ENCODE measurements at regions not wholly inside any gene's neighbourhood (a gene's known extent, or its start where the extent isn't known, plus 50 kb on each side); places are given as distances from the start of the nearest gene placed in this dataset.

- Histone ChIP-seq H3K36me3 (no peaks in the 10 kb centered on the region), H3K4me3 (replicated peaks in 1 of 3) (no peak overlapping the region), H3K27ac (no peak overlapping the region), H3K4me1 (no peaks in the 10 kb centered on the region), H3K9me3 (no peaks in the 10 kb centered on the region), H3K27me3 (no peaks in the 10 kb centered on the region)
- TF ChIP-seq POLR2A (IDR thresholded peaks at IDR 0.05) (no peak), CTCF (IDR thresholded peaks at IDR 0.05) (no peak)
- 67 to 70% methylated on average over 1 of the region's 1 CpG for WGBS, 2 donors
- intact Hi-C loops (cut with DNase I) = no loop called here
- no peak for DNase-seq
Measured at GRCh38 chr4:137394018-137394417, 138.3 kb downstream of the PCDH18 start.

GRCh38 chr4:137393044-137393443 lies 139.2 kb downstream of the PCDH18 start:
- Histone ChIP-seq H3K27me3 (no peaks in the 10 kb centered on the region), H3K4me1 (no peaks in the 10 kb centered on the region), H3K36me3 (no peaks in the 10 kb centered on the region), H3K9me3 (no peaks in the 10 kb centered on the region), H3K4me3 (replicated peaks in 1 of 3) (no peak overlapping the region), H3K27ac (no peak overlapping the region)
- intact Hi-C loops (cut with DNase I) = no loop called here
- DNase-seq = no peak
- TF ChIP-seq CTCF (IDR thresholded peaks at IDR 0.05) = no peak
- no peak for TF ChIP-seq POLR2A (IDR thresholded peaks at IDR 0.05)
- WGBS, 2 donors = 74 to 78% methylated on average over 2 of the region's 2 CpGs

- no peaks in the 10 kb centered on the region for H3K4me1 ChIP-seq
- H3K27me3 ChIP-seq = no peaks in the 10 kb centered on the region
- intact Hi-C loops (cut with DNase I) = no loop called here
- H3K9me3 ChIP-seq = no peaks in the 10 kb centered on the region
- TF ChIP-seq CTCF (IDR thresholded peaks at IDR 0.05) (no peak), POLR2A (IDR thresholded peaks at IDR 0.05) (no peak)
- no peak for DNase-seq
- H3K27ac ChIP-seq = no peak overlapping the region
- no peaks in the 10 kb centered on the region for H3K36me3 ChIP-seq
- H3K4me3 ChIP-seq (replicated peaks in 1 of 3) = no peak overlapping the region
Measured at GRCh38 chr4:137390707-137391106, 141.6 kb downstream of the PCDH18 start.

- DNase-seq = no peak
- no peak overlapping the region for H3K27ac ChIP-seq
- no peaks in the 10 kb centered on the region for H3K4me1 ChIP-seq
- WGBS, 2 donors = 88 to 92% methylated on average over 1 of the region's 1 CpG
- no peaks in the 10 kb centered on the region for H3K27me3 ChIP-seq
- no peak for TF ChIP-seq POLR2A (IDR thresholded peaks at IDR 0.05)
- no peak for TF ChIP-seq CTCF (IDR thresholded peaks at IDR 0.05)
- no peaks in the 10 kb centered on the region for H3K9me3 ChIP-seq
- intact Hi-C loops (cut with DNase I) = no loop called here
- no peak overlapping the region for H3K4me3 ChIP-seq (replicated peaks in 1 of 3)
- H3K36me3 ChIP-seq = no peaks in the 10 kb centered on the region
Measured at GRCh38 chr4:137389911-137390520, 142.3 kb downstream of the PCDH18 start.

GRCh38 chr4:137387924-137388323 lies 144.4 kb downstream of the PCDH18 start:
- no peaks in the 10 kb centered on the region for H3K36me3 ChIP-seq
- no peak overlapping the region for H3K4me3 ChIP-seq (replicated peaks in 1 of 3)
- H3K27me3 ChIP-seq = no peaks in the 10 kb centered on the region
- TF ChIP-seq POLR2A (IDR thresholded peaks at IDR 0.05) (no peak), CTCF (IDR thresholded peaks at IDR 0.05) (no peak)
- no peaks in the 10 kb centered on the region for H3K9me3 ChIP-seq
- H3K4me1 ChIP-seq = no peaks in the 10 kb centered on the region
- intact Hi-C loops (cut with DNase I) = no loop called here
- H3K27ac ChIP-seq = no peak overlapping the region
- 65 to 74% methylated on average over 3 of the region's 3 CpGs for WGBS, 2 donors
- no peak for DNase-seq
